Kidney (tissue), 13 donors: ENCODE measurements at regions not wholly inside any gene's neighbourhood (a gene's known extent, or its start where the extent isn't known, plus 50 kb on each side); places are given as distances from the start of the nearest gene placed in this dataset.

Experiments used
- DNase-seq, 5 donors: peaks; one replicate each; pipeline ENCODE4 v3.0.0-alpha.2; 2013 to 2020
- FAIRE-seq: peaks from 2 replicates; lab custom pipeline; 2012; peaks lifted over from hg19 to GRCh38; lab: Jason Lieb, UNC
- H3K27ac ChIP-seq, 2 donors: one replicate each; pipeline ENCODE4 v1.7.0; 2013; ENCODE audit warnings: low read depth in 2 of 2, low read length in 2 of 2, inconsistent platforms in 1 of 2
- H3K27me3 ChIP-seq: one replicate; pipeline ENCODE4 v1.7.1; 2013; ENCODE audit warnings: low read length, inconsistent platforms; ENCODE audit not compliant: control insufficient read depth, insufficient read depth
- H3K36me3 ChIP-seq, 3 donors: one replicate each; pipeline versions ENCODE4 v1.7.0 to v1.7.1; 2013; ENCODE audit warnings: low read length in 3 of 3, control low read depth in 1 of 3, inconsistent platforms in 1 of 3; ENCODE audit not compliant: insufficient read depth in 3 of 3, control insufficient read depth in 2 of 3
- H3K4me1 ChIP-seq, 3 donors: one replicate each; pipeline versions ENCODE4 v1.7.0 to v1.7.1; 2013; ENCODE audit warnings: low read length in 3 of 3, inconsistent platforms in 1 of 3, low read depth in 1 of 3; ENCODE audit not compliant: control insufficient read depth in 2 of 3, insufficient read depth in 2 of 3
- H3K4me3 ChIP-seq, 3 donors: one replicate each; pipeline versions ENCODE4 v1.7.0 to v1.8.1; 2013; ENCODE audit warnings: low read length in 3 of 3, control low read depth in 1 of 3, inconsistent platforms in 1 of 3
- H3K9ac ChIP-seq, 3 donors: one replicate each; pipeline versions ENCODE4 v1.7.0 to v1.7.1; 2013; ENCODE audit warnings: low read length in 3 of 3, control low read depth in 1 of 3, inconsistent platforms in 1 of 3
- H3K9me3 ChIP-seq, 3 donors: one replicate each; pipeline versions ENCODE4 v1.7.0 to v1.7.1; 2013; ENCODE audit warnings: low read length in 3 of 3, control low read depth in 1 of 3, inconsistent platforms in 1 of 3; ENCODE audit not compliant: control insufficient read depth in 2 of 3, insufficient read depth in 1 of 3
- CTCF ChIP-seq: IDR thresholded peaks from 3 replicates; pipeline ENCODE4 v1.5.1; 2012; ENCODE audit warnings: mild to moderate bottlenecking, moderate library complexity, borderline replicate concordance; ENCODE audit not compliant: insufficient read depth; ENCODE audit errors: extremely low read depth
- intact Hi-C: fragments of 100-400 bp; cut with DNase I; formaldehyde crosslinking; loops from one replicate; pipeline ENCODE4 v1.11.1; 2022
- donor health status: control.
- donor health status: control.
- donor health status: control.
- donor health status: control.
- donor health status: control.
- donor health status: DM: yes; HTN: yes; CAD: no.
- donor health status: Normal renal cell carcinoma (clear cell type).

GRCh38 chr18:56373601-56374000 is 264.8 kb downstream of the TXNL1 start:
- no peaks in the 10 kb centered on the region for H3K9me3 ChIP-seq
- FAIRE-seq = no peak
- DNase-seq = no peak
- intact Hi-C loops = no loop called here
- H3K4me3 ChIP-seq = no peak overlapping the region
- no peaks in the 10 kb centered on the region for H3K4me1 ChIP-seq
- TF ChIP-seq CTCF = no peak
- no peaks in the 10 kb centered on the region for H3K36me3 ChIP-seq
- H3K27me3 ChIP-seq = no peaks in the 10 kb centered on the region
- H3K9ac ChIP-seq = no peak overlapping the region
- H3K27ac ChIP-seq = no peak overlapping the region

- Histone ChIP-seq H3K27me3 (no peaks in the 10 kb centered on the region), H3K9me3 (no peaks in the 10 kb centered on the region), H3K4me3 (no peak overlapping the region), H3K4me1 (no peaks in the 10 kb centered on the region), H3K36me3 (no peaks in the 10 kb centered on the region), H3K27ac (no peak overlapping the region), H3K9ac (no peak overlapping the region)
- FAIRE-seq (no peak), DNase-seq (peak in 1 of 5 donors; percentile 54)
- intact Hi-C loops = no loop called here
- no peak for TF ChIP-seq CTCF
Observed at GRCh38 chr18:56368066-56368465, 270.3 kb downstream of the TXNL1 start.

- Histone ChIP-seq H3K4me3 (no peak overlapping the region), H3K4me1 (no peaks in the 10 kb centered on the region), H3K27ac (no peak overlapping the region), H3K9ac (no peak overlapping the region), H3K27me3 (no peaks in the 10 kb centered on the region), H3K9me3 (peaks cover 0 to 2% (median 0%) of the 10 kb centered on the region in 3 donors), H3K36me3 (no peaks in the 10 kb centered on the region)
- intact Hi-C loops = no loop called here
- FAIRE-seq (no peak), DNase-seq (no peak)
- no peak for TF ChIP-seq CTCF
Observed at GRCh38 chr18:56358608-56359280, 279.6 kb downstream of the TXNL1 start.
